Kidney (tissue), 13 donors: ENCODE measurements at regions not wholly inside any gene's neighbourhood (a gene's known extent, or its start where the extent isn't known, plus 50 kb on each side); places are given as distances from the start of the nearest gene placed in this dataset.

Experiments
- DNase-seq, 5 donors: peaks; one replicate each; pipeline ENCODE4 v3.0.0-alpha.2; 2013 to 2020
- FAIRE-seq: peaks from 2 replicates; lab custom pipeline; 2012; peaks lifted over from hg19 to GRCh38; lab: Jason Lieb, UNC
- H3K27ac ChIP-seq, 2 donors: one replicate each; pipeline ENCODE4 v1.7.0; 2013; ENCODE audit warnings: low read depth in 2 of 2, low read length in 2 of 2, inconsistent platforms in 1 of 2
- H3K27me3 ChIP-seq: one replicate; pipeline ENCODE4 v1.7.1; 2013; ENCODE audit warnings: low read length, inconsistent platforms; ENCODE audit not compliant: control insufficient read depth, insufficient read depth
- H3K36me3 ChIP-seq, 3 donors: one replicate each; pipeline versions ENCODE4 v1.7.0 to v1.7.1; 2013; ENCODE audit warnings: low read length in 3 of 3, control low read depth in 1 of 3, inconsistent platforms in 1 of 3; ENCODE audit not compliant: insufficient read depth in 3 of 3, control insufficient read depth in 2 of 3
- H3K4me1 ChIP-seq, 3 donors: one replicate each; pipeline versions ENCODE4 v1.7.0 to v1.7.1; 2013; ENCODE audit warnings: low read length in 3 of 3, inconsistent platforms in 1 of 3, low read depth in 1 of 3; ENCODE audit not compliant: control insufficient read depth in 2 of 3, insufficient read depth in 2 of 3
- H3K4me3 ChIP-seq, 3 donors: one replicate each; pipeline versions ENCODE4 v1.7.0 to v1.8.1; 2013; ENCODE audit warnings: low read length in 3 of 3, control low read depth in 1 of 3, inconsistent platforms in 1 of 3
- H3K9ac ChIP-seq, 3 donors: one replicate each; pipeline versions ENCODE4 v1.7.0 to v1.7.1; 2013; ENCODE audit warnings: low read length in 3 of 3, control low read depth in 1 of 3, inconsistent platforms in 1 of 3
- H3K9me3 ChIP-seq, 3 donors: one replicate each; pipeline versions ENCODE4 v1.7.0 to v1.7.1; 2013; ENCODE audit warnings: low read length in 3 of 3, control low read depth in 1 of 3, inconsistent platforms in 1 of 3; ENCODE audit not compliant: control insufficient read depth in 2 of 3, insufficient read depth in 1 of 3
- intact Hi-C: fragments of 100-400 bp; cut with DNase I; formaldehyde crosslinking; loops from one replicate; pipeline ENCODE4 v1.11.1; 2022
- TF ChIP-seq, protein P1 (sequence below): IDR thresholded peaks from 3 replicates; pipeline ENCODE4 v1.5.1; 2012; ENCODE audit warnings: mild to moderate bottlenecking, moderate library complexity, borderline replicate concordance; ENCODE audit not compliant: insufficient read depth; ENCODE audit errors: extremely low read depth
- donor health status: control.
- donor health status: control.
- donor health status: control.
- donor health status: control.
- donor health status: control.
- donor health status: DM: yes; HTN: yes; CAD: no.
- donor health status: Normal renal cell carcinoma (clear cell type).

DNA sequence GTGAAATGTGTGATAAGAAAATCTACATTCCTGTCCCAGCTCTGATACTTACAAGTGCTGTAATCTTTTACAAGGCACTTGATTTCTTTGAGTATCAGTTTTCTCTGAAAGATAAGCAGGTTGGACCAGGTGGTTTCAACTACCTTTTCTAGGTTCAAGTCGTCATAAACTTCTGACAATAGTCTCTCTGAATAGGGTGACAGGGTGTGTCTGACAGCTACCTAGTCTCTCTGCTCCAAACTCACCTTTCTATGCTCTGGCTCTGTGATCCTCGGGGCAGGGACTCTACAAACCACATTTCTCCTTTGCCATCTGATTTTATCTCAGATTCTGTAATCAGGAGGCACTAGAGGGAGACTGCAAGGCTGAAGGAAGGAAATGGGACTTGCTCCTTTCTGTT lies 137.7 kb upstream of the SYT1 start:
- no peak overlapping the region for H3K4me3 ChIP-seq
- no peaks in the 10 kb centered on the region for H3K36me3 ChIP-seq
- no peaks in the 10 kb centered on the region for H3K27me3 ChIP-seq
- FAIRE-seq (no peak), DNase-seq (no peak)
- no peak overlapping the region for H3K9ac ChIP-seq
- H3K27ac ChIP-seq = no peak overlapping the region
- no peaks in the 10 kb centered on the region for H3K9me3 ChIP-seq
- TF ChIP-seq, protein P1, sequence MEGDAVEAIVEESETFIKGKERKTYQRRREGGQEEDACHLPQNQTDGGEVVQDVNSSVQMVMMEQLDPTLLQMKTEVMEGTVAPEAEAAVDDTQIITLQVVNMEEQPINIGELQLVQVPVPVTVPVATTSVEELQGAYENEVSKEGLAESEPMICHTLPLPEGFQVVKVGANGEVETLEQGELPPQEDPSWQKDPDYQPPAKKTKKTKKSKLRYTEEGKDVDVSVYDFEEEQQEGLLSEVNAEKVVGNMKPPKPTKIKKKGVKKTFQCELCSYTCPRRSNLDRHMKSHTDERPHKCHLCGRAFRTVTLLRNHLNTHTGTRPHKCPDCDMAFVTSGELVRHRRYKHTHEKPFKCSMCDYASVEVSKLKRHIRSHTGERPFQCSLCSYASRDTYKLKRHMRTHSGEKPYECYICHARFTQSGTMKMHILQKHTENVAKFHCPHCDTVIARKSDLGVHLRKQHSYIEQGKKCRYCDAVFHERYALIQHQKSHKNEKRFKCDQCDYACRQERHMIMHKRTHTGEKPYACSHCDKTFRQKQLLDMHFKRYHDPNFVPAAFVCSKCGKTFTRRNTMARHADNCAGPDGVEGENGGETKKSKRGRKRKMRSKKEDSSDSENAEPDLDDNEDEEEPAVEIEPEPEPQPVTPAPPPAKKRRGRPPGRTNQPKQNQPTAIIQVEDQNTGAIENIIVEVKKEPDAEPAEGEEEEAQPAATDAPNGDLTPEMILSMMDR = no peak
- intact Hi-C loops = no loop called here
- H3K4me1 ChIP-seq = no peaks in the 10 kb centered on the region

DNA sequence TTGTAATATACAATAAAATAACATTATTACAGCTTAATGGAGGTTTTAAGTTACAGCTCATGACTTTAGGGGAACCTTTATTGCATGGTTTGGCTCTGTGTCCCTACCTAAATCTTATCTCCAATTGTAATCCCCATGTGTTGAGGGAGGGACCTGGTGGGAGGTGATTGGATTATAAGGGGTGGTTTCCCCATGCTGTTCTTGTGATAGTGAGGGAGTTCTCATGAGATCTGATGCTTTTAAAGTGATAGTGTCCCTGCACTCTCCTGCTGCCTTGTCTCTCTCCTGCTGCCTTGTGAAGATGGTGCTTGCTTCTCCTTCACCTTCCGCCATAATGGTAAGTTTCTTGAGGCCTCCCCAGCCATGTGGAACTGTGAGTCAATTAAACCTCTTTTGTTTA lies 132.1 kb upstream of the SYT1 start:
- Histone ChIP-seq H3K9me3 (no peaks in the 10 kb centered on the region), H3K36me3 (no peaks in the 10 kb centered on the region), H3K4me3 (no peak overlapping the region), H3K9ac (no peak overlapping the region), H3K27ac (no peak overlapping the region), H3K27me3 (no peaks in the 10 kb centered on the region), H3K4me1 (no peaks in the 10 kb centered on the region)
- FAIRE-seq = no peak
- DNase-seq = no peak
- intact Hi-C loops = no loop called here
- TF ChIP-seq, protein P1 = no peak

DNA sequence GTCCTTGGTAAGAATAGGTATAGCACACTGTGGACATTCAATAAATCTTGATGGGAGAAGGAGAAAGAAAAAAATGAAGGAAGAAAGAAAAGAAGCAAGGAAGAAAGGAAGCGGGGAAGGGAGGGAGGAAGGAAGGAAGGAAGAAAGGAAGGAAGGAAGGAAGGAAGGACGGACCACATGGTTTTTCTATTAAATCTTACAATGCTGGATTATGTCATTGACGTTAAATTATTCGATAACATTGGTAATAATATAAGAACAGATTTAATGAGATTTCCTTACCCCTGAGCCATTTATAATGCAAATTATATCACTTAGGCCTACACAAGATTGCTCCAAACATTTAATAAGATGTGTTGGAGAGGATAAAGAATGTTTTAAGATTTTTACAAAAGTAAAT lies 124.9 kb upstream of the SYT1 start:
- TF ChIP-seq, protein P1 = no peak
- Histone ChIP-seq H3K4me1 (no peaks in the 10 kb centered on the region), H3K4me3 (no peak overlapping the region), H3K36me3 (no peaks in the 10 kb centered on the region), H3K27me3 (no peaks in the 10 kb centered on the region), H3K9ac (no peak overlapping the region), H3K27ac (no peak overlapping the region), H3K9me3 (no peaks in the 10 kb centered on the region)
- FAIRE-seq (no peak), DNase-seq (no peak)
- intact Hi-C loops = no loop called here

DNA sequence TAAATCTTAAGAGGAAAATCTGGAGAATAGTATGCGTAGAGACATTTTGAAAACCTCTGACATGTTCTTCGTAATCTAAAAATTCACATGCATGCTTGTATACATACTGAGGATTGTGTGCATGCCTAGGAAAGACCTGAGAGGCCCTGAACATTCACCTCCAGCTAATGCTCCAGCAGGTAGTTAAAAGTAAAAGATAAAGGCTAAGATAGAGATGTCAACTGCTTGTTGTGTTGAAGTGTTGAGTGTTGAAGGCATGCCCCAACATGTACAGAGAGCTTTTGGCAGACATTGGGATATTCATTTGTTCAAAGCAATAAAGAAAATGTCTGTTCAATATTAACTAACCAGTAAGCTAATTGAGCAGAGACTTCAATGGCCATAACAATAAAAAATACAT lies 118.6 kb upstream of the SYT1 start:
- Histone ChIP-seq H3K4me3 (no peak overlapping the region), H3K9ac (no peak overlapping the region), H3K9me3 (no peaks in the 10 kb centered on the region), H3K27me3 (no peaks in the 10 kb centered on the region), H3K27ac (no peak overlapping the region), H3K4me1 (no peaks in the 10 kb centered on the region), H3K36me3 (no peaks in the 10 kb centered on the region)
- DNase-seq (no peak), FAIRE-seq (no peak)
- TF ChIP-seq, protein P1 = no peak
- intact Hi-C loops = no loop called here
